Colon (tissue), 2 donors: ENCODE measurements at regions not wholly inside any gene's neighbourhood (a gene's known extent, or its start where the extent isn't known, plus 50 kb on each side); places are given as distances from the start of the nearest gene placed in this dataset.
"Not testable (repeated sequence)": the region's sequence is repeated elsewhere in the genome, so short reads cannot be mapped to it uniquely, and the experiment has no call there.

Experiments used
- FAIRE-seq: peaks from 2 replicates; lab custom pipeline; 2012; peaks lifted over from hg19 to GRCh38; lab: Jason Lieb, UNC
- donor health status: control.
- donor health status: control.

DNA sequence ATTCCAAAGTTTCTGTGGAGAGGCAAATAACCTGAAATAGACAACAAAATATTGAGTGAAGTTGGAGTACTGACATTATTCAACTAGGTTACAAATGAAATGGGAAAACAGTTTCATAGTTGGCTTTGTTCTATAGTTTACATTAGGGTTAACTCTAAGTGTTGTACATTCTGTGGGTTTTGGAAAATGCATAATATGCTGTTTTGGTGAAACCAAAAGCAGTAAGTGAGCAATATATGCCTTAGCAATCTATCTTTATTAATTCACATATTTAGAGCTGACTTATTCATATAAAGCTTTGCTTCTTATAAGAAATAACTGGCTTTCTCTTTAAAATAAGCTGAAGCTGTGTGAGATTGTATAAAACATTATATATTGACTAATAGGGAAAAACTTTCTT is 157.5 kb upstream of the AHI1 start:
- FAIRE-seq = no peak

DNA sequence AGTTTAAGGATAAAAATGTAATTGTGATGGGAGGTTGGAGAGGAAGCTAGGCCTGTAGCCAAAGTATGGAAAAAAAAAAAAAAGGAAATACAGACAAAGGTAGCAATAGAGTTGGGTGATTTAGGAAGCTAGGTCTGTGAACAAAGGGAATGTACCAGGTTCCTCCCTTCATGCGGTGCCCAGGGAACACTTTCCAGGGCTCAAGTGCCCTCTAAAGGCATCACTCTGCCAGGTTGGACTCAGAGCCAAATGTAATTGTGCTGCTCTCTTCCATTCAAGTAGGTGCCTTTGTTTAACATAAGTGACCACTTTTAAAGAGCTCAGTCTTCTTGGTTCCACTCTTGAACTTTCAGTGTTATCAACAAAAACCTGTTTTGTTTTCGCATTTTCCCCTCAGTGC is 159.7 kb upstream of the AHI1 start:
- FAIRE-seq = no peak

DNA sequence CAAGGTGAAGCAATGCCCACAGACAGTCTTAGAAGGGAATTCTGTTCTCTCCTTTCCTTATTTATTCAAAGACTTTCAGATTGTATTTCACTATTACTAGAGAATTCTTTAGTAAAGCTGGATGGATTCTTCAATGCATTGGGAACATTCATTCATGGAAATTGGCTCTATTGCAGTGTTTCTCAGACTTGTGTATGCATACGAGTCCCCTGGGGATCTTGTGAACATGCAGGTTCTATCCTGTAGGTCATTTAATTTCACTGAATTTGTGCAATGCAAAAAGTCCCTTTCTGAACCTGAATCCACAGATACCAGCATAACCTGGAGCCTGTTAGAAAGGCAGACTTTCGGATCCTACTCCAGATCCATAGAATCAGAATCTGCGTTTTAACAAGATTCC is 160.9 kb upstream of the AHI1 start:
- FAIRE-seq = no peak

DNA sequence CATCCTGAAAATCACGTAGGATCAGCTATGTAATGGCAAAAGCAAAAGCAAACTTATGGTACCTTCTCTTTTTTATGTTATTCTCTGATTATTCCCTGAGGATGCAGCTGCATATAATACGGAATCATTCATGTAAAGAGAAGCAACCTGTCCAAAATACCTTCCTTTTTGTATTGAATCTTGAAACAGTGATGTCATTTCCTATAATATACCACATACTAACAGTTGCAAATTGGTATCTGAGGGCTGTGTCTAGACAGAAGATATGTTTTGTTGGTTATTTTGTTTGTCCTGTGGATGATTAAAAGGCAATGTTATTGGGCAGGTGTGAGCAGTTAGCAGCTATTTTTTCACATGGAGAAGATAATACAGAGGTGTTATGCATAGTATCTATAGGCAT is 161.4 kb upstream of the AHI1 start:
- FAIRE-seq = no peak

DNA sequence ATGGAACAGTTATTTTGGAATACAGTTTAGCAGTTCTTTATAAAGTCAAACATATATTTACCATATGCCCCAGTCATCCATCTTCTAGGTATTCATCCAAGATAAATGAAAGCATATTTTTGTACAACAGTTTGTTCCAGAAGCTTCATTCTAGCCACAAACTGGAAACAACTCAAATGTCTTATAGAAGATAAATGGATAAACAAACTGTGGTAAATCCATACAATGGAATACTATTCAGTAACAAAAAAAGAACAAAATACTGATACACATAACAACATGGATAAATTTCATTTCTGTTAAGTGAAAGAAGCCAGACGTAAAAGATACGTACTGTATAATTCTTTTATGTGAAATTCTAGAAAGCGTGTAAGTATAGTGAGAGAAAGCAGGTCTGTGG is 167.0 kb upstream of the AHI1 start:
- no peak for FAIRE-seq

DNA sequence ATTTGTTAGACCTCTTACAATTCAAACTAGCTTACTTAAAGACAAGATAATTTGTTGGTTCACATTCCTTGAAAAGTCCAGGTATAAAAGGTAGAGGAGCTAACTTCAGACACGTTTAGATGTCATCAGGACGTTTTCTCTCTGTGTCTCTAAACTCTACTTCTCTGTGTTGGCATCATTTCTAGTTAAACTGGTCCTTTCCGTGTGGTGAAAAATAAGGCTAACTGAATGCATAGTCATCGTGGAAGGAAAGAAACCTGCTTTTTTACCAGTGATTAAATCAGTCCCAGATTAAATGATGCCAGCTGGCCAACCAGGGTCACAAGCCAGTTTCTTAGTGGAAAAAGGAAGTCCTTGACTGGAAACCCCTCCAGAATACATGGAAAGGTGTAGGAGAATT is 168.4 kb upstream of the AHI1 start:
- no peak for FAIRE-seq

DNA sequence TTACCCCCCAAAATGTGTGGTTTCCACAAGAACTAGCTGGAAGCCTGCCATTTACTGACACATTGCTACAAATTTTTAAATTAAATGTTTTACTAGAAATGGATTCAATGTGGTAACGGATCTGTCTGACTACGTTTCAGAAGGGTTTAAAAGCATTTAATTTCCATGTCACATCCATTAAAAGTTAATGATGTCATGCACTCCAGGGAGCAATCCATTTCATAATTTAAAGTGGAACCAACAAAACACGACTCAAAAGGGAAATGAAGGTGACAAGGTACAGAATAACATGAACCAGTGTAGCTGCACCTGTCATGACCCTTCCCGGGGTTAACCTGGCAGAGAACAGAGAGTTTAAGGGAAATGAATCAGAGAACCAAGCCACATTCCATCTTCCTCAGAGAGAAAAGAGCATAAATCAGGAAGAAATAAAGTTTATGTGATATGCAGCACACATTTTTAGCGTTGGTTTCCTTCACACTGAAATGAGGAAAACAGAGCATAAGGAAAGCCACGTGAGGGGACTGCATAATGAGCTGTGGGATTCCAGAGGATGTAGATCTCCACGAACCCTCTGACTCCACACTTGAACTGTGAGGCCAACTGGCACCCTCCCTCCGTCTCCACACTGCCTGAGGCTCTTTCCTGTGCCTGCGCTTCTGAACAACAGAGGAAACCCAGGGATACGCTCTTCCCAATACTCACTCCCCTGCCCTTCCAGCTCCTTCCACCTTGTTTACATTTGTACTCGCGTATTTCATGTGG is 170.3 kb upstream of the AHI1 start:
- FAIRE-seq = no peak

DNA sequence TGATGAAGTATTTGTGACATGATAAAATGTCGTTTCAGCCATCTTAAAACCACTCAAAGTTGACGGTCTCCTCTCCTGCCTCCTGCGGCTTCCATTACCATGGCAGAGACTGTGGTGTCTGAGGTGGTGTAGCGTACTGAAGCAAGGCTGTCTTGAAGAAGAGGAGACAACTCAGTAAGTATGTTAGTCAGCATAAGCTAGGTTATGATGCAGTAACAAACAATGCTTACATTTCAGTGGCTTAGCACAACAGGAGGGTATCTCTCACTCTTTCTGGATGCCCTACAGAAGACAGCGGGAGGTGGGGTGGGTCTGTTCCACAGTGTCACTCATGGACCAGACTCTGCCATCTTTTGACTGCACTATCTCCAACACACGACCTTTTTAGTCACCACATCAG is 174.7 kb upstream of the AHI1 start:
- FAIRE-seq = no peak

DNA sequence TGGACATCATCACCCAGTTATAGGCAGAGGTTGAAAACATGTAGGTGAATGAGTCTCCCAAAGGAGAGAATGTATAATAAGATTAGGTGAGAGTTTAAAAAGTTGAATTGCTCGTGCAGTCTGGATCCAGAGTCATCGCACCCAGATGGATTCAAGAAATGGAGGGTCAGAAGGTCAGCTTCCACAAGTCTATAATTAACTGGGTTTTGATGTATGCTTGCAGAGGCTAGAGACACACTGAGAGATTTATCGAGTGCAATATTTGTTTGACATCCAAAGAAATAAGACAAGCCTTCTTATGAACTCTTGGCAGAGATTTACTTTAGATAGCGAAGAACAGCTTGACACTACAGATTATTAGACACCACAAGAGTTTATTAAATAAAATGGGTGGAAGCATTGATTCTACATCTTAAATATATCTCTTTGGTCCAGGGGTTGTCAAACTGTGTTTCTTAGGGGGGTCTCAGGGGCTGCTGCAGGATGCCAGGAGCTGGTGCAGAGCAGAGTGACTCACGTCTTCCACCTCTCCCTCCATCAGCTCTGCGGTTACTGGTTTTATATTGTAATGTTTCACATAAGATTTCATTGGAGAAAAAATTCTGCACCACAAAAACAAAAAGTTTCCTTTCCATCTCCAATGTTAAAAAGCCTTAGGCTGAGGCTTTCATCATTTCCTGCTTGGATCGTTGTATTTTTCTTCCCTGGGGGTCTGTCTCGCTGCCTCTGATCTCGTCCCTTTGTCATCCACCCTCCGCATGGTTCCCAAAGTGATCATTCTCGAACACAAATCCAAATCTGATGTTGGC is 176.2 kb upstream of the AHI1 start:
- FAIRE-seq = no peak

DNA sequence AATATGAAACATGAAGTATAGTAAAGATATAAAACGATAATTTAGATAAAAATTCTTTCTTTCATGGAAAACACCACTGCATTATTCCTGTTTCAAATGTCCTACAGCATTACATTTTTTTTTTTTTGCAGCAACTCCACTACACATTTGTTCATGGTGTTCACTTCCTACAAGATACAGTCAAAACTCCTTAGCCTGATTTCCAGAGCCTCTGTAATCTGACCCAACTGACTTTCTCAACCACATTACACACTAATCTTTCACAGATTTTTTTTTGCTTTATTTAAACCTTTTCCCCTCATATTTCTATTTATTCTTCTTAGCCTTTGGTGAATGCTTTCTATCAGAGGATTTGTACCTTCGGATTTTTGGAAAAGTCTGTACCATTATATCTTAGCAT is 176.5 kb upstream of the PDE7B start:
- no peak for FAIRE-seq

DNA sequence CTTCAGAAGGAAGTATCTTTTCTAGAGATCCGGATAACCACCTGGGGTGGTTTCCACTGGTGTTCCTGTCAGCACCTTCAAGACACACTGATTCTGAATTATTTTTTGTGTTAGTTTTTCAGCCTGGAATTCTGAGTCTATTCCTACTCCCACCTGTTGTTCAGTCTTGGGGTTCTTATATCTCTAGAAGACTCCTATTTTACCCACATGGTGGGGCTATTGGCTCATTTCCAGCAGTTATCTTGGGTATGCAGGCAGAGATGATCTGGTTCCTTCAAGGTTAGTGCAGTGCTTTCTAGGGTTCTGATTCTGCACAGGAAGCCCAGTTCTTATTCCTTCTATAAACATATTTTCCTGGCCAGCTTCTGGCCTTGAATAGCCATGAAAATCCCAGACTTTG is 175.6 kb upstream of the PDE7B start:
- no peak for FAIRE-seq

DNA sequence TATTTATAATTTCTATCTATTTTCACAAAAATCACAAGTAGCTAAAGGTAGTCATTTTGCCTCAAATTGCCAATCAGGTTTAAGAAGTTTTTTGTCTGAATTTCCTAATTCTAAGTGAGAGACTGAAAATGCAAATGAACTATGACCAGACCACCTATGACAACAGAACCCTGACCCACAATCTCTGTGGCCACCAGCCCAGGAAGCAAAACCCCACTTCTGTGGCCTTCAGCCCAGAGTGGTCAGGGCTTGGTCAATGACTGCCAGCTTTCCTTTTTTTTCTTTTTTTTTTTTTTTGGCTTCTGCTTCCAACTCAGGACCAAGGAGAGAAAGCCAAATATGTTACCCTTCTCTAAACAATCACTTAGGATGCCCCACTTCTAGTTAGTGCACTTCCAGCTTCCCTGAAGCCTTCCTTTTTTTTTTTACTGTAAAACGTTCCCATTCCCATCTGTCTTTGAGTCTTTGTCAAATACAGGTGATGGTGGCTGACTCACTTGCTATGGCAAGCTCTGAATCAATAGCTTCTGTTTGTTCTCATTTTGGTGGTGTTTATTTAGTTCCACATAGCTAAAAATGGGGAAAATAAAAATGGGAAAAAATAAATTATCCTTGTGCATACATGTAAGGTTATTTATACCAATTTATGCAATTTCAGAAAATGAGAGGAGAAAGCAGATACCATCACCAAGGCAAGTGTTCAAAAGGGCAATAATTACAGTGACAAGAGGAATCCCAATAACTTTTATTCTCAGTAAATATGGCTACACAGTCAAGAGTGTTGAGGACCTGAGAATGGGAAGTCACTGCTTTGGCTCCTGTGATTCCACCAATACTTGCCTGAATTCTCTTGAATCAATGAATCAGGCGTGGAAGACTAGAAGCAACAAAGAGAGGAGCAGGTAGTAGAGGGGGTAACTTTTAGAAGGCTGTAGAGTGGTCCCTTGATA is 170.3 kb upstream of the PDE7B start:
- no peak for FAIRE-seq

DNA sequence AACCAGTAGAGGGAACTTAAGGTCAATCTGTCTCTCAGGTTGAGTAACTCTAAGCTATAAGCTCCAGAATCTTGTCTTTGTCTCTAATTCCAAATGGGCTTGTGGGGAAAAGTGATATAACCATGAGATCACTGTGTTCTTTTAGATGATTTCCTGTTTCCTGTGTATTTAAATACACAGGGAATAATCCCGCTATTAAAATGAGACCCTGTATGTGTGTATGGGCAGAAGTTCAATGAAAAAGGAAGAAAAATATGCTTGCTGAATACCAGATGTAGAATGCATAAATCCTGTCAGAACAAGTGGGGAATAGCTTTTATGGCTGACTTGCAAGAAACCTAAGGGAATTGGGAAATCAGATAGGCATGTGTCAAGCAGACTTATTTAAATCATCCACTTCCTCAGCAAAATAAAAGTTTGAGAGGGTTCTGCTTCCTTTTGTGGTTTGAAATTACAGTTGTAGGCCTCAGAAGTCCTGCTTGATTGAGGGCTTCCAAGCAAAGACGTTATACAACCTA is 164.7 kb upstream of the PDE7B start:
- no peak for FAIRE-seq

DNA sequence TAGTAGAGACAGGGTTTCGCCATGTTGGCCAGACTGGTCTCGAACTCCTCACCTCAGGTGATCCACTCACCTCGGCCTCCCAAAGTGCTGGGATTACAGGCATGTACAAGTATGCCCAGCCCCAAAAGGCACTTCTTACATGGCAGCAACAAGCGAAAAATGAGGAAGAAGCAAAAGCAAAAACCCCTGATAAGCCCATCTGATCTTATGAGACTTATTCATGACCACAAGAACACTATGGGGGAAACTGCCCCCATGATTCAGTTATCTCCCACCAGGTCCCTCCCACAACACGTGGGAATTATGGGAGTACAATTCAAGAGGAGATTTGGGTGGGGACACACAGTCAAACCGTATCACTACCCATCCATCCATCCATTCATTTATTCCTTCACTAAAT is 163.0 kb upstream of the PDE7B start:
- not testable (repeated sequence) for FAIRE-seq

DNA sequence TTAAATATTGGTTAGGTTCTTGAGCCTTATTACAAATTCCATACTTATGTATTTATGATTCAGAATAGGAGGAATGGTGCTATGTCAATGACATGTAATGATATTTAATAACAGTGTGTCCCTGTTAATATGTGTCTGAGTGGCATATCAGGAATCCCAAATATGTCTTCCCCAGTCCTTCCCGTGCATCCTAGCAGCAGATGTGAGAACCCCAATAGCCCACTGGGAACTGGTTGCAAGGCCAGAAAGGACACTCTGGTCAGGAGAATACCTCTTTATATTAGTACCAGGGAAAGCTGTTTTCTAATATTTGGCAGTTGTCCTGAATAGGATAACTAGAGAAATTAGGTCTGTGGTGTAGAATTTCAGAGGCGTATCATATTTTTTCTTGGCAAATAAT is 159.1 kb upstream of the PDE7B start:
- FAIRE-seq = no peak

DNA sequence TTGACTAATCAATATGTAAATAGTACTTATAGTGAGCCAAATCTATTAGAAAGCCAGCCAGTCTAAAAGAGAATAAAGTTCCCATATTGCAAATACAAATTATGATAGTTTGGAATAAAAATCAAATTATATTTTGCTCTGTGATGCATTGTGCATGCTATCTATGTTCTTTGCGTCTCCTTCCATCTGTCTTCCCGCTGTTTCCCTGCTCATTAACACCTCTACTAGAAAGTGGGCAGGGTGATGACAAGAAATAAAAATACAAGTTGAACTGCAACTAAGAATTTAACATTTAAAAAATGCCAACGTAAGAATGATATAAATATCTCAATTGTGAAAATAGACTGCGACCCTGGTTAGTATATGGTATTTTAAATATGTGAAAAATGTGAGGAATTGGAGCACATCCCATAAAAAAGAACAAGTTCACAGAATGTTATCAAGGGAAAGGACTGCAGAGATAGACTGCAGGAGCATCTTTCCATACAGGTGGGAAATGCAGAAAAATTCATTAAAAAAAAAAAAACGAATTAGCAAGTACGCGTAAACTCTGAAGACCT is 157.6 kb upstream of the PDE7B start:
- no peak for FAIRE-seq

DNA sequence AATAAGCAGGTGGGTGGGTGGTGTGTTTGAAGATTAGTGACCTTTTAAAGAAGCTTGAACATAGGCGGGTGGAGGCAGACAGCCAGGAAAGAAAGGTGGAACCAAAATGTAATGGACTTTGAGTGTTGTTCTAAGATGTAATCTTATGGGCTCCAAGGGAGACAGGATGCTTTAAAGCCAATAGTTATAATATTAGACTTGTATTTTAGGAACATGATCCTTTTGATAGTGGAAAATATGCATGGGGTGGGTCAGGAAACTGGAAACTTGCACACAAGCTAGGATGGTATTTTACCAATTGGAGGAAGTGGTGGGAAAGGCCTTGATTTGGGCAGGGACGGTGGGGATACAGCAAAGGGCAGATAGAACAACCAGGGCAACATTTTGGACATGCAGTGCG is 151.8 kb upstream of the PDE7B start:
- no peak for FAIRE-seq

DNA sequence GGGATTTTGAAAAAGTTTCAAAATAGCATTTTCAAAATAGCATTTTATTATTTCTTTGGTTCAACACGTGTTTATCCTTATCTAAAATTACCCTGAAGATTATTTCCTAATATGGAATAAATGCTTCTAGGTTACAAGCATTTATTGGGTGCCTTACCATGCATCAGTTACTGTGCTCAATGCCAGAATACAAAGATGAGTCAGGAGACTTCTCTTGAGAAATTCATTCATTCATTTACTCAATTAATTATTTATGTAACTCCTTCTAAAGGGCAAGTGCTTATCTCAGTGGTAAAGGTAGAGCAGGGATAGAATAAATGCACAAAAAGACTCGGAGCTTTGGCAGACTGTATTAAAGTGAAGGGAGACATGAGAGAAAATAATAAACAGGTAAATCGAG is 150.1 kb upstream of the PDE7B start:
- no peak for FAIRE-seq

DNA sequence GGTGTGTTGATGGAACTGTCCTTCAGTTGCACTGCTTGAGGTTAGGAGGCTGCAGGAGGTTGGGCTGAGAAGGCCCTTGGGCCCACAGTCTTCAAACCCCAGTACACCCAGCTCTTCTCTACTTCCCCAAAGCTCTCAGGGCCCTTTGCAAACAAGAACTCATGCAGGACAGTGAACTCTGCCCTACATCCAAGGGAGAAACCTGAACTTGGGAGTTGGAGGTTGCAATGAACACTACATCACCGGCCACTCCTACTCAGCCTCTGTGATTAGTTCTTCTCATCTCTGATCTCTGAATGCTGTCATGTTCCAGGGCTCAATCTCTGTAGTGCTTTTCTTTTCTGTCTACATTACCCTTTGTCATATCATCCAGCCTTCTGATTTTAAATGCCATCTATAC is 148.5 kb upstream of the PDE7B start:
- no peak for FAIRE-seq

DNA sequence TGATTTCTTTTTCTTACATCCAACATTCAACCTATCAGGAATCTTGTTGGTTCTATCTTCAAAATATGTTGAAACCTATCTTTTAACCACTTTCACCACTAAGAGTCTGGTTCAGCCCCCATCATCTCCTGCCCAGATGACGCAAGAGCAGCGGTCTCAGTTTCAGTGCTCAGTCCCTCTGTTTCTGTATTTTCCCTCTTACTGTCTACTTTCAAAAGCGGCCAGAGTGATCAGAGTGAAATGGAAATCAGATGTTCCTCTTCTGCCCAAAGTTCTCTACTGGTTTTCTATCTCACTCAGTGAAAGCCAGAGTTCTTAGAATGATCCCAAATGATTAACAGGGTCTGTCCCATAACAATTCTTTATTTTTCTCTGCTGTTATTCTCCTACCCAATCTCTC is 147.9 kb upstream of the PDE7B start:
- no peak for FAIRE-seq

DNA sequence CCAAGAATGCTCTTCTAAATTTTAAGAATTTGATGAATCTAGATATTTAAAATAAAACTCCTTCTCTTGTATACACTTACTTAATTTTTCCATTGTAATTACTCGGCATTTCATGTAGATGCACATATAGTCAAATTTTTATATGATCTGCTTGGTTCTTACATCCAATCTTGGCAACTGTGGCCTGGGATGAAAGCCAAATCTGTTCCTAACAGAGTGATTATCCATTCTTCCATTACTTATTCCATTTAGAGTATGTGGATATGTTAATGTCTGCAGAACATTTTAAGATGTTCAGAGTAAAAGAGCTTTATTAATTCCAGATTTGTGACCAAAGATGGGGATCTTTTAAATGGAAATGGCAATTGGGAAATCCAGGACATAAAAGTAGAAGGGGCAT is 144.1 kb upstream of the PDE7B start:
- no peak for FAIRE-seq

DNA sequence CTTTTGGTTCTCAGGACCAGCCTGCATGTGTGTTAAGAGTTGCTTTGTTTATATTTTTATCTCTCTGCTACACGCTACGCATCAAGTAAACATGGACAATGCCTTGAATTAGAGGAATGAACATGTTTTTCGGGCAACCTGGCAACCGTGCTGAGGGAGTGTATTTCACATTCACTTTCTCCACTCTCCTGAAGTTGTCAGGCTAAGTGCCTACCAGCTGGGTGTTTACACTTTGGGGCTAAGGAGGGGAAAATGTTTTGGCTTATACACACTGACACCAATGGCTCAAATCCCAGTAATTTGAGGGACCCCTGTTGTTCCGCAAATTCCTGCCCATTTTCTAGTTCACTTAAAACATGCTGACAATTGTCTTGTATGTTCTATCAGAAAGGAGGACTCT is 141.5 kb upstream of the PDE7B start:
- no peak for FAIRE-seq
